ENCODE measurements at regions not wholly inside any gene's neighbourhood (a gene's known extent, or its start where the extent isn't known, plus 50 kb on each side); places are given as distances from the start of the nearest gene placed in this dataset.

DNA sequence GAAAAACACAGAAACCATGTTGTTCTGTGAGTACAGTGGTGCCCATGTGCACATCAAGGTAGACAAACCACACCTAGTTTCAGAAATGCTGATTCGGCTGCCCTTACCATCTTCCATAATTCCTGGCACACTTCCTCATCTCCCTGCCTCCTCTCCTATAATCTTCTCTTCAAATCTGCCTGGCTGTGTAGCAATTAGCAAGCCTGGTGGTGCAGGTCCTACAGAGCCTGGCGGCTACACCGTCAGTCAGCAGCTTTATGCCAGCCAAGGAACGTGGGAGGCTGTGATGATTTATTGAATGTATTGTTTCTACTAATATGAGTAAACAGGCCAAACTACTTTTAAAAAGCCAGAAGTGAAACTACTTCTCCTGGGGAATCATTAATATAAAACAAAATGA lies 106.8 kb downstream of the SEMA6D start:
- no peak for DNase-seq

DNA sequence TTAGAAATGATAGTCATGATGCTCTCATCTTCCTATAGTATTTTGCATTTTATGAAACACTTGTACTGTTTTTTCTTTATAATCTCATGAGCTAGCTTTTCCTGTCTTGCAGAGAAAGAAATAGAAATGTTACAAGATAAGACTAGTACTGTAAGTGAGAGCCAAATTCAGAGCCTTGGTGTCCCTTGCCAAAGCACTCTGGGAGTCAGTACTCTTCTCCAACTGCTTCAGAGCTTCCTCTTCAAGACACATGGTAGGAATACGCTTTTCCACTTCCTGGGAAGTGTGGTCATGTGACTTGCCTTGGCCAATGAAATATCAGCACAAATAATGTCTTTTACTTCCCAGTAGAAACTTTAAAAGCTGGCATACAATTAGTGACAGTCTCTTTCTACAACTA lies 112.4 kb downstream of the SEMA6D start:
- DNase-seq = no peak

DNA sequence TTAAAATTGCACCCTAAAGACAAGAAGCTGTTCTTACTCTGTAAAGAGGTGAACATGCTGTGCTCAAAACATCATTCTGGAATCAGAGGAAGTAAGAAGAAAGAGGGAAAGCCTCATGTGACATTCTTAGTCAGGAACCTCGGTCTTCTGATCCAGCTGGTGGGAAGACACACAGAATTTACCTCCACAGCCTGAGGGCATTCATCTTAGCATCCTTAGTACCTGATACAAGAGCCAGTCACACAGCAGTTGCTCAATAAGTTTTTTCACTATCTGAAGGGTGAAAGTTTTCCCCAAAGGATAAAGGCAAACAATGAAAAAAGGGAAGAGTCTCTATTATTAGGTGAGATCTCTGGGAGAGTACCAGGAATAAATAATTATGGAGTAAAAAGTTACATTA lies 116.8 kb downstream of the SEMA6D start:
- DNase-seq = no peak

DNA sequence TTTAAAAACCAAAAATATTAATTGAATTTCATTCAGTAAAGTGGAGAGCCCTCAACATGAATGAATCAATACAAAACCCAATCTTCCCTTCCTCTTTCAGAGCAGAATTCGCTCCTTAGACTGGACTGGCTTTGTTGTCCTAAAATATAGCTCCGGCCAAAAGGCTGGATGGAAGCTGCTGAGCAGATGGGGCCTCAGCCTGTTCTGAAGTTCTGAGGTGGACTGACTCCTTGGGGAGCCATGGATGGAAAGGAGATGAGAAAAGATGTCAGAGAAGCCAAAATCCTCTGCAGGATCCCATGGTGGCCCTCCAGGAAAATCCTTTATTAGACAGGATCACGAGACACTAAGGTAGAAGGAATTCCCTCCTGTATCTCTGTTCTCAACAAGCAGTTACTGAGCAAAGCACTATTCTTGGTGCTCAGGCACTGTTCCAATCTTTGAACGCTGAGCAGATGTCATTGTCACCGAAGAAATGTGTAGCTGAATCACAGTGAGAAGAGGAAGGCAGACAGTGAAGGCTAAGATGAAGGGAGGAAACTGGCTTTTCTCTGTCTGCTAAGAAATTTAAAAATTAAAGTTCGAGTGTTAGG lies 122.0 kb downstream of the SEMA6D start:
- no peak for DNase-seq

DNA sequence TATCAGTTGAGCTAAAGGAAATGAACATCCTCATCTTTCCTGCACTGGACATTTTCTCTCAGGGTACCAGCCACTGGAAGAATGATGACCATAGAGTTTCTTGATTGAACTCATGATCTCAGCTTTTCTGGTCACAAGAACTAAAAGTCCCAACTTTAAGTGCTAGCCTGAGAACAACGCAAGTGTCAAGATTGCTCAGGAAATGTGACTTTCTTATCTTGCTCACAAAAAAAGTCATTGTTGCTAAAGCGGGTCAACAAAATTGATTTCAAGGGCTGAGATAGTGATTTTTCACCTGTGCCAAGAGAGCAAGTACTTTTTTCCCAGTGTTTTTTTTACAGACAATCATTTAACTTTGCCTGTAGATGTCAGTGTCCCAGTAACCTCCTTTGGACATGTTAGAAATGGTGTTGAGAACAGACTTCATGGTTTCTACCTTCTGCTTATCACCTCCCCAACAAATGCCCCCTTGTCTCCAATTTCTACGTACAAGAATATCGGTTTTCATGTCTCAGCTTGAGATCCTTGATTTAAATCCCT lies 125.9 kb downstream of the SEMA6D start:
- no peak for DNase-seq

DNA sequence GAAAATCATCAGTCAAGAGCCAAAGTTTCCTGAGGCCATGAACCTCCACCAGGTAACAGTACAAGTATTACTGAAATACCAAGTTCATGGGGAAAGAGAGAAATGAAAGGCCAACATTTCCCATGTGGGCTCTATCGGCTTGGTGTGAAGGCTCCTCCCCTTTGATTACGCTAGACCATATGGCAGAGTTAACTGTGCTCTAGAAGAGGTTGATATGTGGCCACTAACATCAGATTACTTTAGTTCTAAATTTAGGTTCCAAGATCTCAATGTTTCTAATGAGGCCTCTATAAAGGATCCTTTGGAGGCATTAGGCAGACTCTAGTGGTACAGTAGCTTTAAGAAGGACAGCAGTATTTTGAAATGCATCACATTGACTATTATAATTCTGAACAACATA lies 127.1 kb downstream of the SEMA6D start:
- no peak for DNase-seq

DNA sequence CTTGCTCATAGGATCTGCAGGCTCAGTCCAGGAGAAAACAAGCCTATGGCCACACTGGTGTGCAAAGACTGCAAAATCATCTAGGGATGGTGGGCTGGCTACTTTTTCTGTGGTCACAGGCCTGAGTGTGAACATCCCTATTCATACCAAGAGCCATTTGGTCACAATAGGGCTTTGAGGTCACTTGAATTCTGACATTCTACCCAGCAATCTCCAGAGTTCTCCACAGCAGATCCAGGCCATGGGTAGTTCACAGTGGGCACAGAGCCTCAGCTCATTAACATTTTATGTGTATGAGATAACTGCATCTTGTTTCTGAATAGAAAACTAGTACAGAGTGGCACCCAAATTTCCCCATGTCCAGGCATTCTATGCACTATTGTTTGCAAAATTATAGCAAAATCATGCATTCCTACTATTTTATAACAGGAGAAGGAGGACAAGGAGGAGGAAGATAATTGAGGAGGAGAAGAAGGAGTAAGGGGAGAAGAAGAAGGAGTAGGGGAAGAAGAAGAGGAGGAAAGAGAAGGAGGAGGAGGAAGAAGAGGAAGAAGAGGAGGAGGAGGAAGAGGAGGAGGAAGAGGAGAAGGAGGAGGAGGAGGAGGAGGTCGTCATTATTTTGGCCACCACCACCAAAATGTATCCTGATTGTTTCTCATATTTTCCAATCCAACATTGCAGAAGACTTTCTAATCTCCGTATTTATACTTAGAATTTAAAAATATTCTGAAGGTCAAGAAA lies 129.0 kb downstream of the SEMA6D start:
- DNase-seq = no peak

DNA sequence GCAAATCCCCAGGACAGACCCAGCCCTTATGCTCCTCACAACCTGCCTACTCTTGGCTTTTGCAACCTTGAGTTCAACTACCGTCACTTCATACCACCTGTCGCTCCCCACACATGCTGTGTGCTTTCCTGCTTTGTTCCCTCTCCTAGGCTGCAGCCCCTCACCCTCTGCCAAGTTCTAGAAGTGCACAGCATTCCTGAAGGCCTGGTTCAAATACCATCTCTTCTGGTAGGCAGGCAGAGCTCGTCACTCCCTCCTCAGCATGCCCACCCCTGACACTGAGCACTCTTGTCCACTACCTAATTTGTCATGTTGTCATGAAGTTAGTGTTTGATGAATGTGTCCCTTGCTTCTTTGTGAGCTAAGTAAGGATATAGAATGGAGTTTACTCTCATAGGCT lies 129.6 kb downstream of the SEMA6D start:
- DNase-seq = no peak

DNA sequence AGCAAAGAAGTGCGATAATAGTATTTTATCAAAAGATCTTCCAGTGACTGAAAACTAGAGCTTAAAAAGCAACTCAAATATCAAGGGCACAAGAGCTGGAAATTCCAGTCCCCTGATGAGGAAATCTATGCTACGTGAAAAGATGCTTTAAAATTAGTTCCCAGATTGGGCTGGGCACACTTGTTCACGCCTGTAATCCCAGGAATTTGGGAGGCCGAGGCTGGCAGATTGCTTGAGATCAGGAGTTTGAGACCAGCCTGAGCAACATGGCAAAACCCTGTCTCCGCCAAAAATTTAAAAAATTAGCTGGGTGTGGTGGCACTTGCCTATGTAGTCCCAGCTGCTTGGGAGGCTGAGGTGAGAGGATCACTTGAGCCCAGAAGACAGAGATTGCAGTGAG lies 138.8 kb downstream of the SEMA6D start:
- DNase-seq = no peak

DNA sequence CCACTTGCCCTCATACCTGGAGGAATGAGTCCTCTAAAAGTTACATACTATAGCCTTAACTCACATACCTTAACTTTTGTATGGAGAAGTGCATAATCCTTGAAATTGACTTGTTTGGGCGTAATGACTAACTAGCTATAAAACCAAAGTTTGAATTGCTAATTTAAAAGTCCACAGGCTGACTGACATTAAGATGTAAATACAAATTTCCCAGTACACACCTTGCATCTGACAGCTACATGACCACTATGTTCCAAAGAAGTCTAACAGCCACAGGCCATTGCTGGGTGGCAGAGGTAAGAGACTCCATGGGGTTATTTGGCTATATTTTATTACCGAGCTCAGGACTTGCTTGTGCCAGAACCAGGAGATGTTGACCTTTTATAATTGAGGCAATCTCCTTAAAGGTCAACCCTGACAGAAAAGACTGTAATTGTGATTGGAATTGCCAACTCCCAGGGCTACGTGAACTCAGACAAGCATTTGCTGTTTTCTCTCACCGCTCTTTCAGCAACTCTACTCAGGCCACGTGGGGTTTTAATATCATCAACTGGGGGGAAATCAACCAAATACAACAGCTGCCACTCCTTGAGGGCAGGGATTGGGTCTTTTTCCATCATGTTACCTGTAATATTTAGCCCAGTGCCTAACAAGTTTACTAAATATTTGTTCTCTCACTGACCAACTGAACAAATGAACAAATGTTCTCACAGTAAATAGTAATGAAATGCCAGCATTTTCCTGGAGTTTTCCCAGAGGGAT lies 139.9 kb downstream of the SEMA6D start:
- no peak for DNase-seq

DNA sequence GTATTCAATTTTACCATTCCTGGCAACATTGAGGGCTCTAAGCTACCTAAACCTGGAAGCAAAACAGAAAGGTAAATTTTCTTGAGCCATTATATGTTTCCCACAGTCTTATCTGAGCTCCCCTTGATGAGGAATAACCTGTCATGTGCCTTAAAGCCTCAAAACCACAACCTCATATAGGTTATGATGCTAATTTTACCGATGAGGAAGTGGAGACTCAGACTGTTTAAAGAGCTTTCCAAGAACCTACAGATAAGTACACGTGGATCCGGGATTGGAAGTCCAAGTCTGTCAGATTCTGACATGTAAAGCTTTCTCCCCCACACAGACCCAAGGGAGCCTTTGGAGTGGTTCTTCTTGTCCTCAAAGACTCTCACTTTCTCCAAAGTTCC lies 140.5 kb downstream of the SEMA6D start:
- DNase-seq = no peak

DNA sequence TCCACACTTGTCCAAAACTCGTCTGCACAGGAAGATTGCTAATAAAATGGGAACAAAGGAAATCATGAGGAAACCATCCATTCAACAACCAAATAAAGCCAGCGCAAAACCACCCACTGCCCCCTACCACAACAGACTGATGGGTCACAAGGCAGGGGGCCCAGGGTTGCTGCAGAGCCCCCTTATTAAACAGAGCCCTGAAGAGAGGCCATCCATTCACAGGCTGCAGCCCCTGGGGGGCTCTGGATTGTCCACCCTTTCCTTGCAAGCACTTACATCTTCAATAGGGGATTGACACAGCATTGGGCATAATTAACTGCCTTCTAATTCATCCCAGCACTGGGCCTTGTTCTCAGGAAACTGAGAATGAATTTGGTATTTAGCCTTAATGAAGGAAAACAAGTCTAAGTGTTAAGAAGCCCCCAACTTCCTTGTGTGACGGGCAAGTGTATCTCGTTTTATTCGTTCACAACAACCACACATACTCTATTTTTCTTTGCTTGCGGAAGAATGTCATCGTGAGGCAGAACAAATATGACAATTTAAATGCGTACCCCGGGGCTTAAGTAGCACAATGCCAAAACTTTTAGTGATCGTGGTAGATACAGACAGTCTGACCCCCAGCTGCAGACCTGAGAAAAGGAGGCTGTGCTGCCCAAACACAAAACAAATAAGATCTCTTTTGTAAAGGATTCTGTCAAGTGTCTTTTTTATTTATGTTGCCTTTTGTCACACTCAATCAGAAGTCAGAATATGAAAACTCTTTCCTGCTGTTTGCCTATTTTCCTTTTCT lies 144.0 kb downstream of the SEMA6D start:
- DNase-seq = no peak

DNA sequence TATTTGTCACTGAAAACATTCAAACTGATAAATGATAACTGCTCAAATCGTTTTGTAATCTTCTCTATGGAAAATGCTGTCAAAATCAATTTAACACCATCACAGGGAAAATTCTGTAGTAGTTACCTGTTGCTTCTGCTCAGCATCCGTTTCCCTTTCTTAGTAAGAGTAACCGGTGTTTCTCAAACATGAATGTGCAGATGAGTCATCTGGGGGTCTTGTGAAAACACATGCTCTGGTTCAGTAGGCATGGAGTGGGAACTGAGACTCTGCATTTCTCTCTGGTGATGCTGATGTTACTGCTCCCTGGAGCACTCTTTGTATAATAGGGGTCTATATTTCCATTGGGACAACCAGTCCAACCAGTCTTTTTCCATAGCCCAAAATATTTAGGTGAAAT lies 145.1 kb downstream of the SEMA6D start:
- no peak for DNase-seq

DNA sequence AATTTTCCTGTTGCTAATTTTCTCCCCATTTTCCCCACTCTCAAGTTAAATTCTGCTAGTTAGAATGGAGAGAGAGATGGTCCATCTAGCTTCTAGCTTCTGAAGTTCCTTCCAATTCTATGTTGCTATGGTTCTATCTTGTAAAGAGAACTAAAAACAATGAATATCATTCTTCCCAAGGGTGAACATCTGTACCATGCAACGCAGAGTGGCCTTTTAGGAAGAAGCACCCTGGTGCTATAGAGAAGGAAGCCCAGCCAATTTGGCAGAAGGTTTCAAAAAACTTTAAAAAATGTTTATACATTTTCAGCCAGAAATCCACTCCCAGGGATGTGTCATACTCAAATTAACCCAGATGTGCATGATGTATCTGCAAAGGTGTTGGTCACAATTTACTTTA lies 149.1 kb downstream of the SEMA6D start:
- DNase-seq = no peak

DNA sequence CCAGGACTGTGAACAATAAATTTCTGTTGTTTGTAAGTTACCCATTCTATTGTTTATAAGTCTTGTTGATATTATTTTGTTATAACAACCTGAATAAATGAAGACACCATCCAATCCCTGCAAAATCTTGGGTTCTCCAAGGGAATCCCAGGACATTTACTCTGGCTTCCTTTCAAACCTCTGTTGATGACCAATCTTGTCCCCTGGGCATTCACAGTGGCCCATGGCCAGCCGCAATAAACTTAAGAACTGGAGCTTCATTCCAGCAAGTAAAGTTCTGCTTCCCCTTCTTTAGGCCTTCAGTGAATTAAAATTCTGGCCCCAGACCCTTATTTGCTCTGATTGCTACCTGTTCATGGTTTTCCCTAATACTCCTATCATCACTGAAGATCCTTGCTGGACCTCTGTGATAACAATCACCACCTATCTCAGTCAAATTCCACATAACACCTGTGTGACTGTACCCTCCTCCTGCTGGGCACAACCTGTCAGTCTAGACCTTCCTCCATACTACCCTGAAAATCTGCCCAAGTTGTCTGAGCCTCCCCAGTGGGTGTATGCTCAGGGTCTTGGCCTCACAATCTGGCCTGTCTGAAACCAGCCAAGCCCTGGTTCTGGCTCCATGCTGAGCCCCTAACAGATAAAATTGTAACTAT lies 153.1 kb downstream of the SEMA6D start:
- DNase-seq = no peak

DNA sequence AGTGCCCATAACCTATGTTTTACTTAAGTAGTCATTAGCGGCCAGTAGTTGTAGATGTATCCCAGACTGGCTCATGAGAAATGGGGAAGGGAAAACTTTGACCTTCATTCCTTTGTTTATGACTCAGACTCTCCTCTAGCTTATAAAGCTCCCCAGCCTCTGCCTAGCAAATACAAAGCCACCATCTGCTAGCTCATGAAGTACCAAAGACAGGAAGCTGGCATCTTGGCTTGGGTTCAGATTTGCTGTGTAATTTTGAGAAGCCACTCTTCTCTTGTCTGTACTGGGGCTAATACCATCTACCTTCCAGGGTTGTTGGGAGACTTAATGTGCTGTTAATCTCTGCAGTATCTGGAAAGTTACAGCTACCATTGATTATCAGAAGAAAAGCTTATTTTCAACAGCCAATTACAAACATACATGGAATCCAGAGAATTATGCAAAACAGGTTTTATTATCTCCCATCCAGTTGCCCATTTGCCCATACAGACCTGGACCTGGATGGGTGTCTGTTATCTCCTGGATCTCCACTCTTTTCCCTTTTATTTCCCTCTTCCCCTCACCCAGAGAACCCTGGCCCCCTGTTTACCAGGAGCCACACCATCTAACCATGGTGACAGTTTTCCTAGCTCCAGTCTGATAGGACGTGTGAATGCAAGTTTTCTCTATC lies 153.8 kb downstream of the SEMA6D start:
- peak; percentile 53 for DNase-seq

DNA sequence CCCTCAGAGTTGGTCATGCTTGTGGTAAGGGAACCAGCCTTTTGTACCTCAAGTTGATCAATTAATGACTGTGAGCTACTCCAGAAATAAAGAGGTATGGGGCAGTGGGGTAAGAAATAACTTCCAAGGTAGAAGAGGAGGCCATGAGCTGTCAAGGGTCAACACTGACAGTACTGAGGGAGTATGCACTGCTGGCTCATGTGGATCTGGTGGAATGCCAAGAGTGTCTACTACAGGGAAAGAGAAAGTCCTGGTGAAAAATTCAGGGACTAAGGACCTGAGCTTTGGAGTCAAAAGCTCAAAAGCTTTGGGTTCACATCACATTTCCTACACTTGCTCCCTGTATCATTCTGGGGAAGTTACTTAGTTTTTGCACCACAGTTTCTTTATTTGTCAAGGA lies 154.9 kb downstream of the SEMA6D start:
- no peak for DNase-seq

DNA sequence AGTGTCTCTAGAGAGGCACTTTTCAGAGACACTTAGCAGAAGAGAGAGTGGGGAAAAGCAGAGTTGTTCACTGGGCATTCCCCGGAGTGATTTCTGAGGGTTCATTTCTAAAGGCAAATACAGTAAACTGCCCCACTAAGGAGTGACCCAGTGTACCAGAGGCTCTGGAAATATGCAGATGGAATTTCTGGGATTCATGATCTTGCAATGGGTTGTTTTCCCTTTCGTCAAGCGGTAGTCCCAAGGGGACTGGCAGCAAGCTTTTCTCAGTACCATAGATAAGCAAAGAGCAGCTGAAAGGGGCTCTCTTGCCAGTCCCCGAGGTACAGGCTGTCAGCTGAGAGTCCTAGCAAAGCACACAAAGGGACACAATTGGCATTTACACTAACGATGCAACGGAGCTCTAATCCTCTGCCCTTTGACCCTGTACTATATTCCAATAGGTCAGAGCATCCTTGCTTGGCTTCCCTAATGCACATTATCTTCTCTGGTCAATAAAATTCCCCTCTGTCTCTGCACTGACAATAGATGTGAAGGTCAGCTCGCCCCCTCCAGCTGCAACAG lies 155.6 kb downstream of the SEMA6D start:
- no peak for DNase-seq

DNA sequence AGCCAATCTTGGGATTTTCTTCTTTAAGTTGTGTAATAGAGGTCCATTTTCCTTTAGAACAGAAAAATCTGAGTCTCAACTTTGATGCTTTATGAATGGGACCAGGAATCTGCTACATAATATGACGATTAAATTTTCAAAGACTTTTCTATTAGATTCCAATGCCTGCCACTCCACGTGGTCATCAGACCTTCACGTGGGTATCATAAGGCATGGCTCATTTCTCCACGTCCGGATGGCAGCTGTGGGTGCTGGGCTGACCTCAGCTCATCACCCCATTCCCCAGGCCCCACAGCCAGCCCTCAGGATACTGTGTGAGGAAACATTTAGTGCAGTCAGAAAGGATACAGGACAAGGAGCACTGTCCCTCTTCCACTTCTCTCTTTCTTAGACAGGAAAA lies 159.7 kb downstream of the SEMA6D start:
- DNase-seq = no peak

DNA sequence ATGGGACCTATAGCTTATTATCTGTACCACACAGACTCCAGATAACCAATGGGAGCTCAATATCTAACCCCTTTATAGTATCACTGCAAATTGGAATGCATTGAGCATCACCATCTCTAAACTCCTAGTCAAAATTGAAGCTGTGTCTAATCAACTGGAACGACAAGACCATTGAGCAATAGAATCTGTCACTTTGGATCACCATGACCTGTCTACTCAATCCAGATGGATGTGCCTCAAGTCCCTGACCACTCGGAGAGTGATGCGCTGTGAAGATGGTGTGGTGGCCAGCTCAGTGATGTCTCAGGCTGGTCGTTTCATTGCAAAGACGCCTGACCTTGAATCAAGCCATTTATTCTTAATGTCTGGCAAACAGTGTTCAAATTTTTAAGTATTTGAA lies 160.5 kb downstream of the SEMA6D start:
- no peak for DNase-seq

DNA sequence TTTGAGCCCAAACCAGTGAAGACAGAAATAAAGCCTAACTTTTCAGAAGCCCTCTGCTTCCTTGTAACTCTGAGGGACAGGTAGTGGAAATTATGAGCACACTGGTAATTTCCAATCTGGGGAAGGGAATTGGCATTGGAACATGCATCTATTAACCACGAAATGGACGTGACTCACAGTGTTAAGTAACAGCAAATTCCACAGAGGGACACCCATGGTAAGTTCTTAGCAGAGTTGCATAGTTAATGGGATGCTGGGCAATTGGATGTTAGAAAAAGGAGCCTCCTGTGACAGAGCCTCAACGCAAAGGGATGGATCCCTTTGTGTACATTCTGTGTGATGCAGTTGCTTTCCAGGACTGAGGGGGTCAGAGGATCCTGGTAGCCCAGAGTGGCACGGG lies 168.6 kb downstream of the SEMA6D start:
- DNase-seq = no peak

Data from dermis blood vessel endothelial cell (primary cell).